Peyer's patch (tissue), 4 donors: ENCODE measurements at regions not wholly inside any gene's neighbourhood (a gene's known extent, or its start where the extent isn't known, plus 50 kb on each side); places are given as distances from the start of the nearest gene placed in this dataset.

ENCODE experiments used
- DNase-seq, 3 donors: peaks; one replicate each; pipeline ENCODE4 v3.0.0-alpha.2; 2017 to 2019
- H3K27ac ChIP-seq, 4 donors: fragments of 200-600 bp; sonication (generic); one replicate each; pipeline ENCODE4 v1.5.1; 2016 to 2019
- H3K27me3 ChIP-seq, 2 donors: fragments of 200-600 bp; sonication (generic); one replicate each; pipeline ENCODE4 v1.5.1; 2019
- H3K36me3 ChIP-seq, 3 donors: fragments of 200-600 bp; sonication (generic); one replicate each; pipeline ENCODE4 v1.5.1; 2016 to 2019
- H3K4me1 ChIP-seq, 4 donors: fragments of 200-600 bp; sonication (generic); one replicate each; pipeline ENCODE4 v1.5.1; 2016 to 2019
- H3K4me3 ChIP-seq, 4 donors: fragments of 200-600 bp; sonication (generic); 1 replicate in 3 of 4; 2 replicates in 1 of 4; pipeline ENCODE4 v1.5.1; 2016 to 2019; ENCODE audit warnings: mild to moderate bottlenecking in 1 of 4
- H3K9me3 ChIP-seq, 4 donors: fragments of 200-600 bp; sonication (generic); one replicate each; pipeline ENCODE4 v1.5.1; 2016 to 2019; ENCODE audit warnings: mild to moderate bottlenecking in 1 of 4
- CTCF ChIP-seq, 6 experiments: fragments of 450-650 bp in 4 of 6; fragments of 200-600 bp in 2 of 6; sonication (generic) in 1 of 6; IDR thresholded peaks; one replicate each; pipeline ENCODE4 v1.5.1; 2017 to 2019; ENCODE audit warnings: antibody characterized with exemption in 6 of 6, mild to moderate bottlenecking in 3 of 6, moderate library complexity in 1 of 6
- POLR2A ChIP-seq, 2 donors: fragments of 450-650 bp; IDR thresholded peaks; one replicate each; pipeline ENCODE4 v1.5.1; 2017; ENCODE audit warnings: antibody characterized with exemption in 2 of 2, mild to moderate bottlenecking in 2 of 2, moderate library complexity in 2 of 2

- H3K4me1 ChIP-seq: no peaks in the 10 kb centered on the region
- H3K4me3 ChIP-seq: no peak overlapping the region
- H3K27ac ChIP-seq: no peak overlapping the region
- no peak for DNase-seq
- TF ChIP-seq CTCF (IDR thresholded peaks at IDR 0.05) (no peak), POLR2A (IDR thresholded peaks at IDR 0.05) (no peak)
- H3K27me3 ChIP-seq: no peaks in the 10 kb centered on the region
- no peaks in the 10 kb centered on the region for H3K36me3 ChIP-seq
- H3K9me3 ChIP-seq: no peaks in the 10 kb centered on the region
Observed at GRCh38 chr20:55919956-55920355, 85.4 kb downstream of the CBLN4 start.

GRCh38 chr20:55919319-55919718 lies 86.0 kb downstream of the CBLN4 start:
- no peaks in the 10 kb centered on the region for H3K4me1 ChIP-seq
- DNase-seq: no peak
- no peak overlapping the region for H3K4me3 ChIP-seq
- no peak overlapping the region for H3K27ac ChIP-seq
- no peaks in the 10 kb centered on the region for H3K9me3 ChIP-seq
- TF ChIP-seq POLR2A (IDR thresholded peaks at IDR 0.05): no peak
- TF ChIP-seq CTCF (IDR thresholded peaks at IDR 0.05): no peak
- H3K27me3 ChIP-seq: no peaks in the 10 kb centered on the region
- H3K36me3 ChIP-seq: no peaks in the 10 kb centered on the region

GRCh38 chr20:55918471-55918870 lies 86.8 kb downstream of the CBLN4 start:
- TF ChIP-seq POLR2A (IDR thresholded peaks at IDR 0.05): no peak
- no peak for TF ChIP-seq CTCF (IDR thresholded peaks at IDR 0.05)
- H3K4me3 ChIP-seq: no peak overlapping the region
- no peaks in the 10 kb centered on the region for H3K4me1 ChIP-seq
- no peaks in the 10 kb centered on the region for H3K36me3 ChIP-seq
- no peaks in the 10 kb centered on the region for H3K9me3 ChIP-seq
- no peaks in the 10 kb centered on the region for H3K27me3 ChIP-seq
- no peak overlapping the region for H3K27ac ChIP-seq
- DNase-seq: no peak

DNA sequence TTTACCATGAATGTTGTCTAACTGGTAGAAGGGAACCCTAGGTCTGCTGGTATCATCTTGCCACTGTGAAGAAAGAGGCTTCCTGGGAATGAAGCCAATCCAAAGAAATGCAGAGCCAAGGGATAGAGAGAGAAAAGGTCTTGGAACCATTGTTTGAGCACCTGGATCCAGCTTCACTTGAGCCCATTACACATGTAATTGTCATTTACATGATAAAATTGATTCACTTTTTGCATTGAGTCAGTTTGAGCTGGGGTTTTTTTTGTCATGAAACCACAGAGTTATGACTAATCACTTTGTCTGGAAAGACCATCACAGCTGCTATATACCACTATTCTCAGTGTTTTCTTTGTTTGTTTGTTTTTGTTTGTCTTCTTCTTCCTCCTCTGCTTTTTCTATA lies 112.3 kb downstream of the CBLN4 start:
- no peaks in the 10 kb centered on the region for H3K9me3 ChIP-seq
- no peak overlapping the region for H3K27ac ChIP-seq
- no peaks in the 10 kb centered on the region for H3K4me1 ChIP-seq
- no peak overlapping the region for H3K4me3 ChIP-seq
- no peak for DNase-seq
- no peaks in the 10 kb centered on the region for H3K27me3 ChIP-seq
- TF ChIP-seq POLR2A (IDR thresholded peaks at IDR 0.05): no peak
- no peak for TF ChIP-seq CTCF (IDR thresholded peaks at IDR 0.05)
- no peaks in the 10 kb centered on the region for H3K36me3 ChIP-seq

- Histone ChIP-seq H3K4me3 (no peak overlapping the region), H3K36me3 (no peaks in the 10 kb centered on the region), H3K27me3 (no peaks in the 10 kb centered on the region), H3K4me1 (no peaks in the 10 kb centered on the region), H3K27ac (no peak overlapping the region), H3K9me3 (no peaks in the 10 kb centered on the region)
- no peak for TF ChIP-seq POLR2A (IDR thresholded peaks at IDR 0.05)
- TF ChIP-seq CTCF (IDR thresholded peaks at IDR 0.05): no peak
- DNase-seq: no peak
Observed at GRCh38 chr20:55888685-55889084, 116.6 kb downstream of the CBLN4 start.

DNA sequence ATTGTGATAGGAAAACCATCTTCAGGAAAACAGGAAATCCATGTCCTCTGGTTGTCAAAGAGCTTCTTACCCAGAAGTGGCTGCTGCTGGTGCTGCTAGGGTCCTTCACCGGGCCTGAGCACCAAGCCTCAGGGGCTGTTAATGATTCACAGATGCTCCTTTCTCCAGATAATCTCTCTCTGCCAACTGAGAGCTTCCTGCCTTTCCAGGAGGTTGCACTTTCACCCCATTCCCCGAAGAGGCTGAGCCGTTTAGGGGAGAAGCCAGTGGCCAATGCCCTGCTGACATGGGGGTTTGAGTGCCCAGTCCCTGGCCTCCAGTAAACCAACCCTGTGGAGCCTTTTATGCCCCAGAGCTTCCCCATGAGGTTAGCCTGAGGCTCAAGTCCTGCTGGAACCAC lies 122.4 kb downstream of the CBLN4 start:
- Histone ChIP-seq H3K27ac (peak overlapping the region in 1 of 4 donors; percentile 34), H3K36me3 (no peaks in the 10 kb centered on the region), H3K4me1 (no peaks in the 10 kb centered on the region), H3K4me3 (no peak overlapping the region), H3K27me3 (no peaks in the 10 kb centered on the region), H3K9me3 (no peaks in the 10 kb centered on the region)
- TF ChIP-seq POLR2A (IDR thresholded peaks at IDR 0.05) (no peak), CTCF (IDR thresholded peaks at IDR 0.05) (no peak)
- DNase-seq: peak in 1 of 3 donors; percentile 45
